Hepatocyte (in vitro differentiated cells): ENCODE measurements at regions not wholly inside any gene's neighbourhood (a gene's known extent, or its start where the extent isn't known, plus 50 kb on each side); places are given as distances from the start of the nearest gene placed in this dataset.
"Not testable (repeated sequence)": the region's sequence is repeated elsewhere in the genome, so short reads cannot be mapped to it uniquely, and the experiment has no call there.

ENCODE experiments used
- DNase-seq: peaks from one replicate; pipeline ENCODE4 v3.0.0-alpha.2; 2016; ENCODE audit warnings: low spot score
- H2AFZ ChIP-seq: fragments of 200-600 bp; sonication (generic); 2 replicates; pipeline ENCODE4 v1.6.0; 2016; ENCODE audit warnings: antibody characterized with exemption, mild to moderate bottlenecking
- H3K27ac ChIP-seq: fragments of 200-600 bp; sonication (generic); 2 replicates; pipeline ENCODE4 v1.5.1; 2016; ENCODE audit warnings: mild to moderate bottlenecking
- H3K27me3 ChIP-seq: fragments of 200-600 bp; sonication (generic); 2 replicates; pipeline ENCODE4 v1.6.1; 2016
- H3K36me3 ChIP-seq: fragments of 200-600 bp; sonication (generic); replicated peaks from 2 replicates; pipeline ENCODE4 v1.5.1; 2016; ENCODE audit warnings: low read depth; ENCODE audit not compliant: insufficient read depth
- H3K4me1 ChIP-seq: fragments of 200-600 bp; sonication (generic); 2 replicates; pipeline ENCODE4 v1.5.1; 2016; ENCODE audit warnings: mild to moderate bottlenecking, moderate library complexity; ENCODE audit not compliant: insufficient read depth
- H3K4me2 ChIP-seq: fragments of 200-600 bp; sonication (generic); 2 replicates; pipeline ENCODE4 v1.6.0; 2016
- H3K4me3 ChIP-seq: fragments of 200-600 bp; sonication (generic); 2 replicates; pipeline ENCODE4 v1.5.1; 2016; ENCODE audit warnings: mild to moderate bottlenecking
- H3K79me2 ChIP-seq: fragments of 200-600 bp; sonication (generic); 2 replicates; pipeline ENCODE4 v1.6.0; 2017; ENCODE audit warnings: mild to moderate bottlenecking
- H3K9me2 ChIP-seq: fragments of 200-600 bp; sonication (generic); replicated peaks from 2 replicates; pipeline ENCODE4 v1.6.0; 2017; ENCODE audit warnings: mild to moderate bottlenecking; ENCODE audit not compliant: insufficient read depth
- H3K9me3 ChIP-seq: fragments of 200-600 bp; sonication (generic); 2 replicates; pipeline ENCODE4 v1.5.1; 2016; ENCODE audit warnings: low read depth, mild to moderate bottlenecking
- H4K20me1 ChIP-seq: fragments of 200-600 bp; sonication (generic); 2 replicates; pipeline ENCODE4 v1.6.0; 2016; ENCODE audit warnings: mild to moderate bottlenecking; ENCODE audit not compliant: insufficient read depth, poor library complexity, severe bottlenecking
- EZH2 ChIP-seq: fragments of 200-600 bp; sonication (generic); IDR thresholded peaks from 2 replicates; pipeline ENCODE4 v1.6.1; 2016; ENCODE audit warnings: antibody characterized with exemption, mild to moderate bottlenecking, borderline replicate concordance
- EZH2phosphoT487 ChIP-seq: fragments of 200-600 bp; sonication (generic); IDR thresholded peaks from one replicate; pipeline ENCODE4 v1.6.1; 2018; ENCODE audit warnings: antibody characterized with exemption, mild to moderate bottlenecking, low read depth, moderate library complexity; ENCODE audit not compliant: unreplicated experiment, severe bottlenecking
- WGBS: methylation state at CpG from one replicate; pipeline ENCODE4 v1.1.6; 2016; ENCODE audit warnings: low lambda C conversion rate; ENCODE audit errors: missing lambda C conversion rate; 5-methylcytosine and 5-hydroxymethylcytosine counted together
- TF ChIP-seq, protein P1 (sequence below): fragments of 200-600 bp; sonication (generic); IDR thresholded peaks from 2 replicates; pipeline ENCODE4 v1.5.1; 2016; ENCODE audit warnings: antibody characterized with exemption, mild to moderate bottlenecking; ENCODE audit not compliant: poor library complexity

DNA sequence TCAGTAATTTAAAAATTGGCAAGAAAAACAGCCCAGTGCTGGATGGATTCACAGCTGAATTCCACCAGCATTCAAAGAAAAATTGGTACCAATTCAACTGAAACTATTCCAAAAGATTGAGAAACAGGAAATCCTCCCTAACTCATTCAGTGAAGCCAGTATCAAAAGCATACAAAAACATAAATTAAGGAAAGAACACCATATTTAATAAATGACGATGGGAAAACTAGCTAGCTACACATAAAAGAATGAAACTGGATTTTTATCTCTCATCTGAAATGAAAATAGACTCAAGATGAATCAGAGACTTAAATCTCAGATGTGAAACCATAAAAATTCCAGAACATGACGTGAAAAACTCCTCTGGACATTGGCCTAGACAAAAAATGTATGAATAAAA, 516.8 kb upstream of the SPANXN1 start:
- Histone ChIP-seq H3K4me3 (no peak overlapping the region), H3K4me2 (no peak overlapping the region), H2AFZ (no peak overlapping the region), H3K4me1 (no peaks in the 10 kb centered on the region), H3K27ac (no peak overlapping the region), H3K79me2 (no peaks in the 10 kb centered on the region), H4K20me1 (no peaks in the 10 kb centered on the region), H3K9me2 (no peaks in the 10 kb centered on the region), H3K27me3 (no peaks in the 10 kb centered on the region), H3K9me3 (no peaks in the 10 kb centered on the region), H3K36me3 (no peaks in the 10 kb centered on the region)
- no peak for DNase-seq
- no peak for TF ChIP-seq EZH2phosphoT487
- TF ChIP-seq, protein P1, sequence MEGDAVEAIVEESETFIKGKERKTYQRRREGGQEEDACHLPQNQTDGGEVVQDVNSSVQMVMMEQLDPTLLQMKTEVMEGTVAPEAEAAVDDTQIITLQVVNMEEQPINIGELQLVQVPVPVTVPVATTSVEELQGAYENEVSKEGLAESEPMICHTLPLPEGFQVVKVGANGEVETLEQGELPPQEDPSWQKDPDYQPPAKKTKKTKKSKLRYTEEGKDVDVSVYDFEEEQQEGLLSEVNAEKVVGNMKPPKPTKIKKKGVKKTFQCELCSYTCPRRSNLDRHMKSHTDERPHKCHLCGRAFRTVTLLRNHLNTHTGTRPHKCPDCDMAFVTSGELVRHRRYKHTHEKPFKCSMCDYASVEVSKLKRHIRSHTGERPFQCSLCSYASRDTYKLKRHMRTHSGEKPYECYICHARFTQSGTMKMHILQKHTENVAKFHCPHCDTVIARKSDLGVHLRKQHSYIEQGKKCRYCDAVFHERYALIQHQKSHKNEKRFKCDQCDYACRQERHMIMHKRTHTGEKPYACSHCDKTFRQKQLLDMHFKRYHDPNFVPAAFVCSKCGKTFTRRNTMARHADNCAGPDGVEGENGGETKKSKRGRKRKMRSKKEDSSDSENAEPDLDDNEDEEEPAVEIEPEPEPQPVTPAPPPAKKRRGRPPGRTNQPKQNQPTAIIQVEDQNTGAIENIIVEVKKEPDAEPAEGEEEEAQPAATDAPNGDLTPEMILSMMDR, result no peak
- TF ChIP-seq EZH2, result no peak
- WGBS, result 32% methylated on average over 2 of the region's 2 CpGs

DNA sequence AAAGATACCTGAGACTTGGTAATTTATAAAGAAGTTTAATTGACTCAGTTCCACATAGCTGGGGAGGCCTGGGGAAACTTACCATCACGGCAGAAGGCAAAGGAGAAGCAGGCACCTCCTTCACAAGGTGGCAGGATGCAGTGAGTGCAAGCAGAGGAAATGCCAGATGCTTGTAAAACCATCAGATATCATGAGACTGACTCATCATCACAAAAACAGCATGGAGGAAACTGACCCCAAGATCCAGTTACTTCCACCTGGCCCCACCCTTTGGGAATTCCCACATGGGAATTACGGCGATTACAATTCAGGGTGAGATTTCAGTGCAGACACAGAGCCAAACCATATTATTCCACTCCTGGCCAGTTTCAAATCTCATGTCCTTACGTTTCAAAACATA, 514.7 kb upstream of the SPANXN1 start:
- Histone ChIP-seq H3K4me1 (no peaks in the 10 kb centered on the region), H3K27ac (no peak overlapping the region), H3K9me3 (no peaks in the 10 kb centered on the region), H3K4me3 (no peak overlapping the region), H3K27me3 (no peaks in the 10 kb centered on the region), H3K9me2 (no peaks in the 10 kb centered on the region), H3K36me3 (no peaks in the 10 kb centered on the region), H3K4me2 (no peak overlapping the region), H4K20me1 (no peaks in the 10 kb centered on the region), H2AFZ (no peak overlapping the region), H3K79me2 (no peaks in the 10 kb centered on the region)
- WGBS, result 71% methylated on average over 4 of the region's 4 CpGs
- TF ChIP-seq, protein P1, result no peak
- TF ChIP-seq EZH2, result no peak
- TF ChIP-seq EZH2phosphoT487, result no peak
- DNase-seq, result no peak

- TF ChIP-seq EZH2, result no peak
- no peak for TF ChIP-seq EZH2phosphoT487
- TF ChIP-seq, protein P1, result no peak
- no peaks in the 10 kb centered on the region for H3K79me2 ChIP-seq
- H4K20me1 ChIP-seq, result no peaks in the 10 kb centered on the region
- H3K36me3 ChIP-seq, result no peaks in the 10 kb centered on the region
- no peaks in the 10 kb centered on the region for H3K4me1 ChIP-seq
- 80% methylated on average over 2 of the region's 2 CpGs for WGBS
- no peak overlapping the region for H3K4me3 ChIP-seq
- H2AFZ ChIP-seq, result no peak overlapping the region
- H3K9me2 ChIP-seq, result no peaks in the 10 kb centered on the region
- H3K9me3 ChIP-seq, result no peaks in the 10 kb centered on the region
- DNase-seq, result no peak
- no peaks in the 10 kb centered on the region for H3K27me3 ChIP-seq
- no peak overlapping the region for H3K27ac ChIP-seq
- no peak overlapping the region for H3K4me2 ChIP-seq
Observed at GRCh38 chrX:144738246-144738645, 509.1 kb upstream of the SPANXN1 start.

- no peaks in the 10 kb centered on the region for H4K20me1 ChIP-seq
- no peak overlapping the region for H2AFZ ChIP-seq
- H3K9me3 ChIP-seq, result no peaks in the 10 kb centered on the region
- H3K36me3 ChIP-seq, result no peaks in the 10 kb centered on the region
- TF ChIP-seq EZH2, result no peak
- TF ChIP-seq, protein P1, result no peak
- H3K4me3 ChIP-seq, result no peak overlapping the region
- H3K4me1 ChIP-seq, result no peaks in the 10 kb centered on the region
- no peaks in the 10 kb centered on the region for H3K79me2 ChIP-seq
- H3K9me2 ChIP-seq, result no peaks in the 10 kb centered on the region
- H3K27ac ChIP-seq, result no peak overlapping the region
- H3K4me2 ChIP-seq, result no peak overlapping the region
- DNase-seq, result no peak
- no peaks in the 10 kb centered on the region for H3K27me3 ChIP-seq
Observed at GRCh38 chrX:144768540-144768939, 478.8 kb upstream of the SPANXN1 start.

DNA sequence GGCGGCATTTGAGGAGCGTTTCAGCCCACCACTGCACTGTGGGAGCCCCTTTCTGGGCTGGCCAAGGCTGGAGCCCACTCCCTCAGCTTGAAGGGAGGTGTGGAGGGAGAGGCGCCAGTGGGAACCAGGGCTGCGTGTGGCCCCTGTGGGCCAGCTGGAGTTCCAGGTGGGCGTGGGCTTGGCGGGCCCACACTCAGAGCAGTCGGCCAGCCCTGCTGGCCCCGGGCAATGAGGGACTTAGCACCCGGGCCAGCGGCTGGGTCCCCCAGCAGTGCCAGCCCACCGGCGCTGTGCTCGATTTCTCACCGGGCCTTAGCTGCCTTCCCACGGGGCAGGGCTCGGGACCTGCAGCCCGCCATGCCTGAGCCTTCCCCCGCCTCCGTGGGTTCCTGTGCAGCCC, 463.8 kb upstream of the SPANXN1 start:
- 94% methylated on average over 13 of the region's 19 CpGs for WGBS
- H3K36me3 ChIP-seq, result not testable (repeated sequence)

More for the DNA sequence above, 463.8 kb upstream of the SPANXN1 start:
- not testable (repeated sequence) for H3K27ac ChIP-seq, H3K79me2 ChIP-seq, H3K4me2 ChIP-seq, H4K20me1 ChIP-seq, H3K9me3 ChIP-seq, H2AFZ ChIP-seq, H3K4me3 ChIP-seq, H3K27me3 ChIP-seq, DNase-seq, H3K9me2 ChIP-seq, H3K4me1 ChIP-seq
